GM12878 (cell line): ENCODE measurements at regions not wholly inside any gene's neighbourhood (a gene's known extent, or its start where the extent isn't known, plus 50 kb on each side); places are given as distances from the start of the nearest gene placed in this dataset.

Experiments
- ATAC-seq: fragments of 200-7000 bp; cut with Tn5 transposase; 3 replicates; pipeline ENCODE4 v1.9.1; 2020; ENCODE audit warnings: mild to moderate bottlenecking, moderate library complexity
- BruUV-seq: library from RNA; stranded (reverse); fragments of 400-500 nt; replicated peaks from 2 replicates; lab custom pipeline; 2021; lab: Mats Ljungman, UMichigan
- CTCF ChIA-PET: fragments of 300-600 bp; sonication (Branson Sonifier 250); formaldehyde crosslinking; extraction: SDS; loops from one replicate; lab custom pipeline; 2021; ENCODE audit warnings: inconsistent platforms; lab: Yijun Ruan, JAX
- POLR2A ChIA-PET: fragments of 350-600 bp; formaldehyde crosslinking; extraction: SDS; loops from one replicate; lab custom pipeline; 2021; ENCODE audit warnings: inconsistent platforms; lab: Charles Lee
- RAD21 ChIA-PET: fragments of 300-600 bp; sonication (Branson Sonifier 250); formaldehyde crosslinking; loops from one replicate; lab custom pipeline; 2023; ENCODE audit warnings: antibody characterized with exemption; ENCODE audit not compliant: unreplicated experiment; lab: Charles Lee
- SMC1A ChIA-PET: fragments of 300-600 bp; sonication (Branson Sonifier 250); formaldehyde crosslinking; loops from one replicate; lab custom pipeline; 2023; ENCODE audit not compliant: unreplicated experiment, uncharacterized antibody; lab: Charles Lee
- DNase-seq: peaks from one replicate; pipeline ENCODE4 v3.0.0-alpha.2; 2011; ENCODE audit warnings: low read depth, low spot score
- FAIRE-seq: peaks from 3 replicates; lab custom pipeline; 2011; peaks lifted over from hg19 to GRCh38; lab: Jason Lieb, UNC
- H2AFZ ChIP-seq: 2 replicates; pipeline ENCODE4 v1.6.0; 2011; ENCODE audit warnings: low read depth, low read length, control low read depth; ENCODE audit not compliant: control insufficient read depth
- H3K27ac ChIP-seq: 2 replicates; pipeline ENCODE4 v1.5.1; 2011; ENCODE audit warnings: control low read depth; ENCODE audit not compliant: control insufficient read depth, insufficient read depth
- H3K27me3 ChIP-seq, 2 experiments: replicated peaks in 1 of 2; 2 replicates each; pipeline versions ENCODE4 v1.6.0 to v1.6.1; 2011; ENCODE audit warnings: low read length in 1 of 2; ENCODE audit not compliant: control insufficient read depth in 2 of 2, insufficient read depth in 2 of 2
- H3K36me3 ChIP-seq, 2 experiments: 2 replicates each; pipeline ENCODE4 v1.5.1; 2011; ENCODE audit warnings: low read length in 1 of 2; ENCODE audit not compliant: control insufficient read depth in 2 of 2, insufficient read depth in 2 of 2
- H3K4me1 ChIP-seq: 2 replicates; pipeline ENCODE4 v1.6.1; 2011; ENCODE audit warnings: mild to moderate bottlenecking, low read length, moderate library complexity, mixed read lengths; ENCODE audit not compliant: control insufficient read depth, insufficient read depth
- H3K4me2 ChIP-seq: 2 replicates; pipeline ENCODE4 v1.6.0; 2011; ENCODE audit warnings: control low read depth; ENCODE audit not compliant: control insufficient read depth, insufficient read depth
- H3K4me3 ChIP-seq: fragments of 200-600 bp; sonication (generic); 2 replicates; pipeline ENCODE4 v1.5.1; 2016
- H3K79me2 ChIP-seq: 2 replicates; pipeline ENCODE4 v1.6.0; 2011; ENCODE audit warnings: low read length; ENCODE audit not compliant: control insufficient read depth, insufficient read depth
- H3K9ac ChIP-seq: 2 replicates; pipeline ENCODE4 v1.8.0; 2011; ENCODE audit warnings: low read length, control low read depth, mixed read lengths; ENCODE audit not compliant: control insufficient read depth, insufficient read depth
- H3K9me3 ChIP-seq: replicated peaks from 3 replicates; pipeline ENCODE4 v1.5.1; 2011; ENCODE audit warnings: mild to moderate bottlenecking, low read length; ENCODE audit not compliant: control insufficient read depth, insufficient read depth
- H4K20me1 ChIP-seq: 2 replicates; pipeline ENCODE4 v1.6.0; 2011; ENCODE audit not compliant: control insufficient read depth, insufficient read depth
- ELK1 ChIP-seq: IDR thresholded peaks from 2 replicates; pipeline ENCODE4 v1.6.1; 2012; ENCODE audit warnings: low read depth, low read length, improper control_type of control experiment
- EP300 ChIP-seq, 2 experiments: fragments of 150-350 bp in 1 of 2; IDR thresholded peaks; 2 replicates each; pipeline ENCODE4 v1.6.1; 2011 to 2012; ENCODE audit warnings: low read depth in 2 of 2, low read length in 2 of 2, borderline replicate concordance in 1 of 2, improper control_type of control experiment in 1 of 2, inconsistent platforms in 1 of 2; ENCODE audit not compliant: control insufficient read depth in 1 of 2
- EZH2 ChIP-seq: IDR thresholded peaks from 2 replicates; pipeline ENCODE4 v1.6.1; 2012; ENCODE audit warnings: low read depth, mild to moderate bottlenecking, control low read depth, inconsistent platforms, low read length, borderline replicate concordance; ENCODE audit not compliant: control insufficient read depth
- MYB ChIP-seq: fragments of 150-350 bp; IDR thresholded peaks from 2 replicates; pipeline ENCODE4 v1.6.1; 2014; ENCODE audit warnings: mild to moderate bottlenecking, low read depth, low read length, borderline replicate concordance
- NFIC ChIP-seq: IDR thresholded peaks from 2 replicates; pipeline ENCODE4 v1.6.1; 2012; ENCODE audit warnings: low read depth, mild to moderate bottlenecking, inconsistent platforms, low read length, moderate library complexity
- NR2C1 ChIP-seq: fragments of 450-650 bp; IDR thresholded peaks from 2 replicates; pipeline ENCODE4 v1.6.1; 2017; ENCODE audit warnings: antibody characterized with exemption, mild to moderate bottlenecking, moderate library complexity
- TAF1 ChIP-seq: IDR thresholded peaks from 2 replicates; pipeline ENCODE4 v1.6.1; 2011; ENCODE audit warnings: mild to moderate bottlenecking, low read depth, low read length, borderline replicate concordance
- WRNIP1 ChIP-seq: IDR thresholded peaks from 2 replicates; pipeline ENCODE4 v1.6.1; 2011; ENCODE audit warnings: low read depth, low read length, improper control_type of control experiment, borderline replicate concordance
- ZBTB4 ChIP-seq: fragments of 450-650 bp; formaldehyde crosslinking; IDR thresholded peaks from 2 replicates; pipeline ENCODE4 v1.4.0; 2022; ENCODE audit warnings: mild to moderate bottlenecking, moderate library complexity
- ZSCAN29 ChIP-seq: fragments of 450-650 bp; IDR thresholded peaks from 2 replicates; pipeline ENCODE4 v1.6.1; 2017; ENCODE audit warnings: mild to moderate bottlenecking, moderate library complexity
- WGBS: methylation state at CpG from one replicate; pipeline ENCODE4 v1.1.6; 2016; ENCODE audit warnings: low lambda C conversion rate; ENCODE audit not compliant: insufficient replicate concordance, insufficient coverage; ENCODE audit errors: missing lambda C conversion rate; 5-methylcytosine and 5-hydroxymethylcytosine counted together
- in situ Hi-C: fragments of 300-500 bp; cut with MboI; formaldehyde crosslinking; loops from 9 replicates; pipeline ENCODE4 v1.14.3; 2018; ENCODE audit warnings: mixed read lengths
- intact Hi-C: fragments of 100-400 bp; cut with micrococcal nuclease; formaldehyde crosslinking; loops from one replicate; pipeline ENCODE4 v1.14.2; 2022; ENCODE audit not compliant: unreplicated experiment
- TF ChIP-seq, protein P1 (sequence below): IDR thresholded peaks from 2 replicates; pipeline ENCODE4 v1.6.1; 2012; ENCODE audit warnings: improper control_type of control experiment, low read depth, low read length; ENCODE audit not compliant: insufficient replicate concordance

GRCh38 chr16:65740711-65741110, 618.8 kb upstream of the CDH11 start (continued):
- TF ChIP-seq, protein P1, sequence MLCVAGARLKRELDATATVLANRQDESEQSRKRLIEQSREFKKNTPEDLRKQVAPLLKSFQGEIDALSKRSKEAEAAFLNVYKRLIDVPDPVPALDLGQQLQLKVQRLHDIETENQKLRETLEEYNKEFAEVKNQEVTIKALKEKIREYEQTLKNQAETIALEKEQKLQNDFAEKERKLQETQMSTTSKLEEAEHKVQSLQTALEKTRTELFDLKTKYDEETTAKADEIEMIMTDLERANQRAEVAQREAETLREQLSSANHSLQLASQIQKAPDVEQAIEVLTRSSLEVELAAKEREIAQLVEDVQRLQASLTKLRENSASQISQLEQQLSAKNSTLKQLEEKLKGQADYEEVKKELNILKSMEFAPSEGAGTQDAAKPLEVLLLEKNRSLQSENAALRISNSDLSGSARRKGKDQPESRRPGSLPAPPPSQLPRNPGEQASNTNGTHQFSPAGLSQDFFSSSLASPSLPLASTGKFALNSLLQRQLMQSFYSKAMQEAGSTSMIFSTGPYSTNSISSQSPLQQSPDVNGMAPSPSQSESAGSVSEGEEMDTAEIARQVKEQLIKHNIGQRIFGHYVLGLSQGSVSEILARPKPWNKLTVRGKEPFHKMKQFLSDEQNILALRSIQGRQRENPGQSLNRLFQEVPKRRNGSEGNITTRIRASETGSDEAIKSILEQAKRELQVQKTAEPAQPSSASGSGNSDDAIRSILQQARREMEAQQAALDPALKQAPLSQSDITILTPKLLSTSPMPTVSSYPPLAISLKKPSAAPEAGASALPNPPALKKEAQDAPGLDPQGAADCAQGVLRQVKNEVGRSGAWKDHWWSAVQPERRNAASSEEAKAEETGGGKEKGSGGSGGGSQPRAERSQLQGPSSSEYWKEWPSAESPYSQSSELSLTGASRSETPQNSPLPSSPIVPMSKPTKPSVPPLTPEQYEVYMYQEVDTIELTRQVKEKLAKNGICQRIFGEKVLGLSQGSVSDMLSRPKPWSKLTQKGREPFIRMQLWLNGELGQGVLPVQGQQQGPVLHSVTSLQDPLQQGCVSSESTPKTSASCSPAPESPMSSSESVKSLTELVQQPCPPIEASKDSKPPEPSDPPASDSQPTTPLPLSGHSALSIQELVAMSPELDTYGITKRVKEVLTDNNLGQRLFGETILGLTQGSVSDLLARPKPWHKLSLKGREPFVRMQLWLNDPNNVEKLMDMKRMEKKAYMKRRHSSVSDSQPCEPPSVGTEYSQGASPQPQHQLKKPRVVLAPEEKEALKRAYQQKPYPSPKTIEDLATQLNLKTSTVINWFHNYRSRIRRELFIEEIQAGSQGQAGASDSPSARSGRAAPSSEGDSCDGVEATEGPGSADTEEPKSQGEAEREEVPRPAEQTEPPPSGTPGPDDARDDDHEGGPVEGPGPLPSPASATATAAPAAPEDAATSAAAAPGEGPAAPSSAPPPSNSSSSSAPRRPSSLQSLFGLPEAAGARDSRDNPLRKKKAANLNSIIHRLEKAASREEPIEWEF = no peak
- TF ChIP-seq ELK1 (no peak), ZSCAN29 (no peak), TAF1 (no peak), MYB (no peak), WRNIP1 (no peak), NFIC (no peak)

GRCh38 chr16:65739518-65739917, 617.7 kb upstream of the CDH11 start:
- H3K4me1 ChIP-seq = no peaks in the 10 kb centered on the region
- POLR2A ChIA-PET = no interaction called here
- no peaks in the 10 kb centered on the region for H3K27me3 ChIP-seq
- CTCF ChIA-PET = no interaction called here
- no TSS peak for BruUV-seq
- FAIRE-seq (no peak), DNase-seq (no peak), ATAC-seq (no peak)
- H3K4me3 ChIP-seq = no peak overlapping the region
- 7% methylated on average over 3 of the region's 3 CpGs for WGBS
- no peak overlapping the region for H3K4me2 ChIP-seq
- no peaks in the 10 kb centered on the region for H4K20me1 ChIP-seq
- no peak overlapping the region for H3K9ac ChIP-seq
- H3K79me2 ChIP-seq = no peaks in the 10 kb centered on the region
- H2AFZ ChIP-seq = no peak overlapping the region
- H3K9me3 ChIP-seq = no peaks in the 10 kb centered on the region
- no peaks in the 10 kb centered on the region for H3K36me3 ChIP-seq
- RAD21 ChIA-PET = no interaction called here
- intact Hi-C loops = no loop called here
- no peak overlapping the region for H3K27ac ChIP-seq
- in situ Hi-C loops = no loop called here
- SMC1A ChIA-PET = no interaction called here
- no peak for TF ChIP-seq EP300 (IDR thresholded peaks at IDR 0.05; ENCODE audit: borderline replicate concordance in 1 of 2, control insufficient read depth in 1 of 2, low read depth in 2 of 2, low read length in 2 of 2)
- TF ChIP-seq NFIC = no peak
- no peak for TF ChIP-seq ZBTB4 (CRISPR knock-in tag)
- no peak for TF ChIP-seq NR2C1
- no peak for TF ChIP-seq EZH2
